ENCODE measurements at regions not wholly inside any gene's neighbourhood (a gene's known extent, or its start where the extent isn't known, plus 50 kb on each side); places are given as distances from the start of the nearest gene placed in this dataset.

DNA sequence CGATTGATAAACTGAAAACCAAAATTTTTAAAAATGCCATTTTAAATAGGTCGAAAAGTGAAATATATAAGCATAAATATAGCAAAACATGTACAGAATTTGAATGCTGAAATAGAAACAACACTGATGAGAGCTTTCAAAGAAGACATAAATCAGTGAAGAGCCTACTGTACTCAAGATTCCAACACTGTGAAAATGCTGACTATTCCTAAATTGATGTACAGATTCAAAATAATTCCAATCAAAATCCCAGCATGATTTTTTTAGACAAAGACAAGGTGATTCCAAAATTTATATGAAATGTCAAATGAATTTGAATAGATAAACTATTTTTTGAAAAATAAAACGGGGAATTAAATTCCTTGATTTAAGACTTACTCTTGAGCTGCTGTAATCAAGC is 1010.4 kb downstream of the TBC1D22A start:
- no peaks in the 10 kb centered on the region for H3K27me3 ChIP-seq (ENCODE audit: control insufficient read depth in 2 of 2, insufficient read depth in 2 of 2, low read length in 2 of 2)
- H3K4me1 ChIP-seq (ENCODE audit: control insufficient read depth in 2 of 2, insufficient read depth in 2 of 2, low read length in 2 of 2), result no peaks in the 10 kb centered on the region
- no peak overlapping the region for H3K9ac ChIP-seq (ENCODE audit: low read depth in 1 of 2, low read length in 2 of 2)
- H3K4me3 ChIP-seq (ENCODE audit: low read length in 2 of 2), result no peak overlapping the region
- no peaks in the 10 kb centered on the region for H3K9me3 ChIP-seq (ENCODE audit: control insufficient read depth in 2 of 2, low read length in 2 of 2)
- no peaks in the 10 kb centered on the region for H3K36me3 ChIP-seq (ENCODE audit: control insufficient read depth in 2 of 2, insufficient read depth in 2 of 2, low read length in 2 of 2)
- H3K27ac ChIP-seq (ENCODE audit: low read depth in 2 of 2, low read length in 2 of 2), result no peak overlapping the region

DNA sequence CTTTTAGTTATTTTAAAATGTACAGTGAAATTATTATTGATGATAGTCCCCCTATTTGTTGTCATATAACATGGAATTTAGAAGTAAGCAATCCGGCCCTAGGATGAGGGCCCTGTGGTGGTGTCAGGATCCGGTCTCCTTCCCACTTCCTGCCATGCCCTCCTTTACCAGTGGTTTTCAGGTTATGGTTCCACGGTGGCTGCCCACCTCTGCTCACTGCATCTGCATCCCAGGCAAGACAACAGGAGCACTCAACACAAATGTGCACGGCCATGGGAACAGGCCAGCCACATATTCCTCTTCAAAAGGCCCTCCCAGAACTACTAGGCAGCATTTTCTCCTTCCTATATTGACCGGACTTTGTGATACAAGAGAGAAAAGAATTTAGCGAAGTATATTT is 1007.2 kb downstream of the TBC1D22A start:
- no peaks in the 10 kb centered on the region for H3K9me3 ChIP-seq (ENCODE audit: control insufficient read depth in 2 of 2, low read length in 2 of 2)
- peaks cover 0 to 3% of the 10 kb centered on the region in 2 donors for H3K27me3 ChIP-seq (ENCODE audit: control insufficient read depth in 2 of 2, insufficient read depth in 2 of 2, low read length in 2 of 2)
- no peaks in the 10 kb centered on the region for H3K36me3 ChIP-seq (ENCODE audit: control insufficient read depth in 2 of 2, insufficient read depth in 2 of 2, low read length in 2 of 2)
- no peaks in the 10 kb centered on the region for H3K4me1 ChIP-seq (ENCODE audit: control insufficient read depth in 2 of 2, insufficient read depth in 2 of 2, low read length in 2 of 2)
- no peak overlapping the region for H3K27ac ChIP-seq (ENCODE audit: low read depth in 2 of 2, low read length in 2 of 2)
- no peak overlapping the region for H3K4me3 ChIP-seq (ENCODE audit: low read length in 2 of 2)
- no peak overlapping the region for H3K9ac ChIP-seq (ENCODE audit: low read depth in 1 of 2, low read length in 2 of 2)

DNA sequence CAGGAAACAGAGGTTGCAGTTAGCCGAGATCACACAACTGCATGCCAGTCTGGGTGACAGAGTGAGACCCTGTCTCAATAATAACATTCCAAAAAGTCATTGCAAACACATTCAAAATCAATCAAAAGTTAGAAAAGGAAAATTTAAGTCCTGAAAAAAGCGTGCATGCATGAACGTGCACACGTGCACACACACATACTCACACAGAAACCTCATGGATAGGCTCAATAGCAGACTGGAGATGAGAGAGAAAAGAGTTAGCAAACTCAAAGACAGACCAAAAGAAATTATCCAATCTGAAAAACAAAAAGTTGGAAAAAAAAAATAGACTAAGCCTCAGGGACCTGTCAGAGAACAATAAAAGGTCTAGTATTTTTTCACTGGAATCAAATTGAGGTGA is 1005.6 kb downstream of the TBC1D22A start:
- H3K9ac ChIP-seq (ENCODE audit: low read depth in 1 of 2, low read length in 2 of 2), result no peak overlapping the region
- H3K36me3 ChIP-seq (ENCODE audit: control insufficient read depth in 2 of 2, insufficient read depth in 2 of 2, low read length in 2 of 2), result no peaks in the 10 kb centered on the region
- H3K9me3 ChIP-seq (ENCODE audit: control insufficient read depth in 2 of 2, low read length in 2 of 2), result peaks cover 0 to 1% of the 10 kb centered on the region in 2 donors
- no peak overlapping the region for H3K4me3 ChIP-seq (ENCODE audit: low read length in 2 of 2)
- H3K27ac ChIP-seq (ENCODE audit: low read depth in 2 of 2, low read length in 2 of 2), result no peak overlapping the region
- H3K4me1 ChIP-seq (ENCODE audit: control insufficient read depth in 2 of 2, insufficient read depth in 2 of 2, low read length in 2 of 2), result no peaks in the 10 kb centered on the region
- peaks cover 0 to 3% of the 10 kb centered on the region in 2 donors for H3K27me3 ChIP-seq (ENCODE audit: control insufficient read depth in 2 of 2, insufficient read depth in 2 of 2, low read length in 2 of 2)

DNA sequence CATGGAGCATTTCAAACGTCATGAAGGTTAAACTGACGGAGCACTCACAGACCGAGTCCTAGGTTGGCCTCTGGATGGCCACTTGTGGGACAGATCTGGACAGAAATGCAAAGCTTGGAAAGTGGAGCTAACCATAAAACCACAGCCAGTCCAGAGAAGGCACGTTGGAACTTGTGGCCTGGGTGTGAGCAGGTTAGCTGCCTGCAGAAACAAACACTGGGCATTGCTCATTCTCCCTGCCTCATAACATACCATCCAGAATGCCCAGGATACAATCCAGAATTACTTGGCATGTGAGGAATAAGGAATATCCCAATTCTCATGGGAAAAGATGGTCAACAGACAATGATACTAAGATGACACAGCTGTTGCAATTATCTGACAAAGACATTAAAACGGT is 1005.0 kb downstream of the TBC1D22A start:
- H3K27ac ChIP-seq (ENCODE audit: low read depth in 2 of 2, low read length in 2 of 2), result no peak overlapping the region
- peaks cover 0 to 1% of the 10 kb centered on the region in 2 donors for H3K9me3 ChIP-seq (ENCODE audit: control insufficient read depth in 2 of 2, low read length in 2 of 2)
- H3K27me3 ChIP-seq (ENCODE audit: control insufficient read depth in 2 of 2, insufficient read depth in 2 of 2, low read length in 2 of 2), result peaks cover 0 to 3% of the 10 kb centered on the region in 2 donors
- H3K4me3 ChIP-seq (ENCODE audit: low read length in 2 of 2), result no peak overlapping the region
- no peaks in the 10 kb centered on the region for H3K4me1 ChIP-seq (ENCODE audit: control insufficient read depth in 2 of 2, insufficient read depth in 2 of 2, low read length in 2 of 2)
- no peaks in the 10 kb centered on the region for H3K36me3 ChIP-seq (ENCODE audit: control insufficient read depth in 2 of 2, insufficient read depth in 2 of 2, low read length in 2 of 2)
- no peak overlapping the region for H3K9ac ChIP-seq (ENCODE audit: low read depth in 1 of 2, low read length in 2 of 2)

DNA sequence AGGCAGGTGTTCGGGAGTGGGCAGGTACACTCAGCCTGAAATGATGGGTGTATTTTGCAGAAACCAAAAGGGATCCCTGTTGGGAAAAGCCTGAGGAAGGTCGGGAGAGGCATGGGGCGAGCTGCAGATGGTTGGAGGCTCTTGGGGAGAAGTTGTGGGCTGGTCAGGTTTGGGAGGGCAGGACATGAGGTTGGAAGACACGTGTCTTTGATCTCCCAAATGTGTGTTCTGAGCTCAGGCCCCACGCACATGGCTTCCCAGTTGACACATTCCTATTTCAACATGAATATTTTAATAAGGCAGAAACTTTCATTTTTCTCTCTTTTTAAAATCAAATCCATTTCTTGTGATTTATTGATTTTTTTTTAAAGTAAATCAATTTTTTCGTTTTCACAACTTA is 1003.3 kb downstream of the TBC1D22A start:
- Histone ChIP-seq H3K9ac (ENCODE audit: low read depth in 1 of 2, low read length in 2 of 2) (no peak overlapping the region), H3K36me3 (ENCODE audit: control insufficient read depth in 2 of 2, insufficient read depth in 2 of 2, low read length in 2 of 2) (no peaks in the 10 kb centered on the region), H3K4me1 (ENCODE audit: control insufficient read depth in 2 of 2, insufficient read depth in 2 of 2, low read length in 2 of 2) (no peaks in the 10 kb centered on the region), H3K27ac (ENCODE audit: low read depth in 2 of 2, low read length in 2 of 2) (no peak overlapping the region), H3K9me3 (ENCODE audit: control insufficient read depth in 2 of 2, low read length in 2 of 2) (peaks cover 0 to 1% of the 10 kb centered on the region in 2 donors), H3K27me3 (ENCODE audit: control insufficient read depth in 2 of 2, insufficient read depth in 2 of 2, low read length in 2 of 2) (peaks cover 0 to 3% of the 10 kb centered on the region in 2 donors), H3K4me3 (ENCODE audit: low read length in 2 of 2) (no peak overlapping the region)

DNA sequence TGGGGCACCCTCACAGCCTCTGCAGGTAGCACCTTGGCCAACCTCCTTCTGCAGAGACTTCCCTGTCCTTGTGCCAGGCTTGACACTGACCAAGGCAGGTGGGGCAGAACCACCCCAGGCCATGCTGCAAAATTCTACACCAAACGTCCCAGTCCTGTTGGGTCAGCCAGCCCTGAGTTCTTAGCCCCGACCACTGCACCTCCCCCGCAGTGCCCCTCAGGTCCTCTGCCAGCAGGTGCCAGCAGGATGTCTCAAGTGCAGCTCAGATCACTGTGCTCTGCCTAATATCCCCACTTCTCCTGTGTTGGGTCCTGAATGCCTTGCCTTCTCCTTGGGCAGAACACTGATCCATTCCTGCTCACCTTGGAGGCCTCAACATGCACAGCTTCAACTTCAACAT is 999.7 kb downstream of the TBC1D22A start:
- H3K36me3 ChIP-seq (ENCODE audit: control insufficient read depth in 2 of 2, insufficient read depth in 2 of 2, low read length in 2 of 2), result no peaks in the 10 kb centered on the region
- H3K4me3 ChIP-seq (ENCODE audit: low read length in 2 of 2), result no peak overlapping the region
- H3K9ac ChIP-seq (ENCODE audit: low read depth in 1 of 2, low read length in 2 of 2), result no peak overlapping the region

DNA sequence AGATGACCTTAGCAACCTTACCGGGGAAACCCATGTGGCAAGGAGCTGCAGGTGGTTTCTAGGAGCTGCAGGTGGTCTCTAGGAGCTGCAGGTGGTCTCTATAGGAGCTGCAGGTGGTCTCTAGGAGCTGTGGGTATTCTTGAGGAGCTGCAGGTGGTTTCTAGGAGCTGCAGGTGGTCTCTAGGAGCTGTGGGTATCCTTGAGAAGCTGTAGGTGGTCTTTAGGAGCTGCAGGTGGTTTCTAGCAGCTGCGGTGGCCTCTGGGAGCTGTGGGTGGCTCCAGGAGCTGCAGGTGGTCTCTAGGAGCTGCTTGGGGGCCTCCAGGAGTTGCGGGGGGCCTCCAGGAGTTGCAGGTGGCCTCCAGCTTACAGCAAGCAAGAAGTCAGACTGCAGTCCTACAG is 997.5 kb downstream of the TBC1D22A start:
- no peaks in the 10 kb centered on the region for H3K27me3 ChIP-seq (ENCODE audit: control insufficient read depth in 2 of 2, insufficient read depth in 2 of 2, low read length in 2 of 2)
- no peak overlapping the region for H3K27ac ChIP-seq (ENCODE audit: low read depth in 2 of 2, low read length in 2 of 2)
- no peak overlapping the region for H3K4me3 ChIP-seq (ENCODE audit: low read length in 2 of 2)
- H3K9ac ChIP-seq (ENCODE audit: low read depth in 1 of 2, low read length in 2 of 2), result no peak overlapping the region
- H3K4me1 ChIP-seq (ENCODE audit: control insufficient read depth in 2 of 2, insufficient read depth in 2 of 2, low read length in 2 of 2), result no peaks in the 10 kb centered on the region
- H3K36me3 ChIP-seq (ENCODE audit: control insufficient read depth in 2 of 2, insufficient read depth in 2 of 2, low read length in 2 of 2), result no peaks in the 10 kb centered on the region
- peaks cover 0 to 1% of the 10 kb centered on the region in 2 donors for H3K9me3 ChIP-seq (ENCODE audit: control insufficient read depth in 2 of 2, low read length in 2 of 2)

More for the DNA sequence above, 999.7 kb downstream of the TBC1D22A start:
- H3K4me1 ChIP-seq (ENCODE audit: control insufficient read depth in 2 of 2, insufficient read depth in 2 of 2, low read length in 2 of 2), result no peaks in the 10 kb centered on the region
- peaks cover 0 to 3% of the 10 kb centered on the region in 2 donors for H3K27me3 ChIP-seq (ENCODE audit: control insufficient read depth in 2 of 2, insufficient read depth in 2 of 2, low read length in 2 of 2)
- H3K9me3 ChIP-seq (ENCODE audit: control insufficient read depth in 2 of 2, low read length in 2 of 2), result peaks cover 0 to 1% of the 10 kb centered on the region in 2 donors
- no peak overlapping the region for H3K27ac ChIP-seq (ENCODE audit: low read depth in 2 of 2, low read length in 2 of 2)

DNA sequence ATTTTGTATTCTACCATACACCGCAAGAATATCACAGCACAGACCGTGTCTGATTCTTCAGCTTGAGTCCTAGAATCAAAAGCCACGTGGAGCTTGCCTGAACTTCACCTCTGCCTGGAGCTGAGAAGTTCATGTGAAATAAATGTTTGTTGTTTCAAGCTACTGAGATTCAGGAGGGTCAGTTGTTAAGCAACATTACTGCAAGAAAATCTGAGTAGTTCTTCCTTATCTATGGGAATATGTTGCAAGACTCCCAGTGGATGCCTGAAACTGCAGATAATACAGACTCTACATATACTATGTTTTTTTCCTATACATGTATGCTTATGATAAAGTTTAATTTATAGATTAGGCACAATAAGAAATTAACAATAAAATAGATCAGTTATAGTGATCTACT is 995.3 kb downstream of the TBC1D22A start:
- no peaks in the 10 kb centered on the region for H3K9me3 ChIP-seq (ENCODE audit: control insufficient read depth in 2 of 2, low read length in 2 of 2)
- H3K4me1 ChIP-seq (ENCODE audit: control insufficient read depth in 2 of 2, insufficient read depth in 2 of 2, low read length in 2 of 2), result no peaks in the 10 kb centered on the region
- H3K27ac ChIP-seq (ENCODE audit: low read depth in 2 of 2, low read length in 2 of 2), result no peak overlapping the region
- no peak overlapping the region for H3K4me3 ChIP-seq (ENCODE audit: low read length in 2 of 2)
- no peak overlapping the region for H3K9ac ChIP-seq (ENCODE audit: low read depth in 1 of 2, low read length in 2 of 2)
- H3K27me3 ChIP-seq (ENCODE audit: control insufficient read depth in 2 of 2, insufficient read depth in 2 of 2, low read length in 2 of 2), result peaks cover 0 to 3% of the 10 kb centered on the region in 2 donors
- H3K36me3 ChIP-seq (ENCODE audit: control insufficient read depth in 2 of 2, insufficient read depth in 2 of 2, low read length in 2 of 2), result no peaks in the 10 kb centered on the region

DNA sequence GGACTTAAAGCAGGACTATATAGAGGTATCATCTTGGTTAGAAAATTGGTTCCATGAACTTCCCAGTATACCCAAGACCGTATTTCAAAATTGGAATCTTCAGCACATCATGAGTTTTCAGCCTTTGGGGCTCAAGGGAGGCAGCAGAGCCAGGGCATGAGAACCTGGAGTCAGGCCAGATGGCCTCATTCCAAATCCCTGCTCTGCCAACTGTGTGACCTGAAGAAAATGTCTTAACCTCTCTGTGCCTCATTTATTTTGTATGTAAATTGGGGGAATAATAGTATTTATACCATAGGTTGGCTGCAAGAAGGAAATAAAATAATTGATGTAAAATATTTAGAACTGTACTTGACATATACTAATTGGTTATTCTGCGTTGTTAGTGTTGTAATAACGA is 987.6 kb downstream of the TBC1D22A start:
- H3K9me3 ChIP-seq (ENCODE audit: control insufficient read depth in 2 of 2, low read length in 2 of 2), result no peaks in the 10 kb centered on the region
- no peaks in the 10 kb centered on the region for H3K4me1 ChIP-seq (ENCODE audit: control insufficient read depth in 2 of 2, insufficient read depth in 2 of 2, low read length in 2 of 2)
- no peak overlapping the region for H3K4me3 ChIP-seq (ENCODE audit: low read length in 2 of 2)
- H3K27me3 ChIP-seq (ENCODE audit: control insufficient read depth in 2 of 2, insufficient read depth in 2 of 2, low read length in 2 of 2), result peaks cover 0 to 3% of the 10 kb centered on the region in 2 donors
- H3K27ac ChIP-seq (ENCODE audit: low read depth in 2 of 2, low read length in 2 of 2), result no peak overlapping the region
- H3K36me3 ChIP-seq (ENCODE audit: control insufficient read depth in 2 of 2, insufficient read depth in 2 of 2, low read length in 2 of 2), result no peaks in the 10 kb centered on the region
- no peak overlapping the region for H3K9ac ChIP-seq (ENCODE audit: low read depth in 1 of 2, low read length in 2 of 2)

DNA sequence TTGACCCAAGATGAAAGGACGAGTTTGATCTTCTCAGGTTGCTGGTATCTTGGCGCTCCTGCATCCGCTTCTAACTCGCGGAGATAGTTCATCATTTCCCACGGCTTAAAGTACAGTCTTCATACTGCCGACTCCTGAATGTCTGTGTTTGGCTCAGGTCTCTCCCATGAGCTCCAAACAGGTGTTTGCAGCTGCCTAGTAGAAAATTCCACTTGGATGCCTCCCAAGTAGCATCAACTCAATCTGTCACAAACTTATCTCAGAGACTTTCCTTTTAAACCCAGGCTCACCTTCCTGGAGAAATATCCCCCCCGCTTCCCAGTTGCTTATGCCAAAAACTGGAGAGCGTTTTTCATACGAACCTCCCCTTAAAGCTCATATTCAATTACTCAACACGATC is 986.5 kb downstream of the TBC1D22A start:
- Histone ChIP-seq H3K36me3 (ENCODE audit: control insufficient read depth in 2 of 2, insufficient read depth in 2 of 2, low read length in 2 of 2) (no peaks in the 10 kb centered on the region), H3K27ac (ENCODE audit: low read depth in 2 of 2, low read length in 2 of 2) (no peak overlapping the region), H3K9ac (ENCODE audit: low read depth in 1 of 2, low read length in 2 of 2) (no peak overlapping the region), H3K4me1 (ENCODE audit: control insufficient read depth in 2 of 2, insufficient read depth in 2 of 2, low read length in 2 of 2) (no peaks in the 10 kb centered on the region), H3K4me3 (ENCODE audit: low read length in 2 of 2) (no peak overlapping the region), H3K27me3 (ENCODE audit: control insufficient read depth in 2 of 2, insufficient read depth in 2 of 2, low read length in 2 of 2) (peaks cover 0 to 3% of the 10 kb centered on the region in 2 donors), H3K9me3 (ENCODE audit: control insufficient read depth in 2 of 2, low read length in 2 of 2) (no peaks in the 10 kb centered on the region)

DNA sequence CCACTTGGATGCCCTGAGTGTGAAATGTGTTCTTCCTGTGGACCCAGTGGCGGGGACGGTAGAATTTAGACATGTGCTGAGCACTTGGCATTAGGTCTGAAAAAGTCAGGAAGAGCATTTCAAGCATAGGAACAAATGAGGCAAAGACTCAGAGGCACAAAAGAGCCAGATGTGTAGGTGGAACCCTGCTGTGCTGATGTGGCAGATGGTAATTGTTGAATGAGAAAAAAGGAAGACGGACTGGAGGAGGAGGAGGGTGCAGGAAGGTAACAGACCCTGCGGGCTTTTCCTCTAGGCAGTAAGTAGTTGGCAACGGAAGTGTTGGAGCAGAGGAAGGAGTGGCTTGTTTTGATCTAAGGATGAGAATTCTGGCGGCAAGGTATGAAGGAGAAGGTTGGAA is 985.8 kb downstream of the TBC1D22A start:
- no peaks in the 10 kb centered on the region for H3K9me3 ChIP-seq (ENCODE audit: control insufficient read depth in 2 of 2, low read length in 2 of 2)
- H3K4me3 ChIP-seq (ENCODE audit: low read length in 2 of 2), result no peak overlapping the region
- H3K27me3 ChIP-seq (ENCODE audit: control insufficient read depth in 2 of 2, insufficient read depth in 2 of 2, low read length in 2 of 2), result peaks cover 0 to 2% of the 10 kb centered on the region in 2 donors
- no peak overlapping the region for H3K9ac ChIP-seq (ENCODE audit: low read depth in 1 of 2, low read length in 2 of 2)
- H3K36me3 ChIP-seq (ENCODE audit: control insufficient read depth in 2 of 2, insufficient read depth in 2 of 2, low read length in 2 of 2), result no peaks in the 10 kb centered on the region
- H3K4me1 ChIP-seq (ENCODE audit: control insufficient read depth in 2 of 2, insufficient read depth in 2 of 2, low read length in 2 of 2), result no peaks in the 10 kb centered on the region
- no peak overlapping the region for H3K27ac ChIP-seq (ENCODE audit: low read depth in 2 of 2, low read length in 2 of 2)
